Neural progenitor cell (in vitro differentiated cells): ENCODE measurements at regions not wholly inside any gene's neighbourhood (a gene's known extent, or its start where the extent isn't known, plus 50 kb on each side); places are given as distances from the start of the nearest gene placed in this dataset.

Experiments
- EZH2 ChIP-seq: fragments of 200-600 bp; sonication (generic); IDR thresholded peaks from 2 replicates; pipeline ENCODE4 v1.6.1; 2017; ENCODE audit warnings: antibody characterized with exemption, mild to moderate bottlenecking, moderate library complexity
- EZH2phosphoT487 ChIP-seq: fragments of 200-600 bp; sonication (generic); IDR thresholded peaks from 2 replicates; pipeline ENCODE4 v1.6.1; 2017; ENCODE audit warnings: antibody characterized with exemption
- TF ChIP-seq, protein P1 (sequence below): fragments of 200-600 bp; sonication (generic); IDR thresholded peaks from 2 replicates; pipeline ENCODE4 v1.5.1; 2017; ENCODE audit warnings: antibody characterized with exemption, mild to moderate bottlenecking

DNA sequence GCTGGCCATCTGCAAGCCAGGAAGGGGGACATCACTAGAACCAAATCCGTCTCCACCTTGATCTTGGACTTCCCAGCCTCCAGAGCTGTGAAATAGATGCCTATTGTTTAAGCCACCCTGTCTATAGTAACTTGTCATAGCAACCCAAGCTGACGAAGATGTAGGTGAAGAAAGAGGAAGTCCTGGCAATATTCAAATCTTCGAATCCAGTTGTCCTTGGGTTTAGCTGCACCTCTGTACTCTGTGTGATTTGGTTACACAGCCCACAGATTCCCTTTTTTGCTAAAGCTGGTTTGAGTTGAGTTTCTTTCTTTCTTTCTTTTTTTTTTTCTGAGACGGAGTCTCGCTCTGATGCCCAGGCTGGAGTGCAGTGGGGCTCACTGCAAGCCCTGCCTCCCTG, 68.0 kb upstream of the XCR1 start:
- TF ChIP-seq EZH2 = no peak
- TF ChIP-seq, protein P1, sequence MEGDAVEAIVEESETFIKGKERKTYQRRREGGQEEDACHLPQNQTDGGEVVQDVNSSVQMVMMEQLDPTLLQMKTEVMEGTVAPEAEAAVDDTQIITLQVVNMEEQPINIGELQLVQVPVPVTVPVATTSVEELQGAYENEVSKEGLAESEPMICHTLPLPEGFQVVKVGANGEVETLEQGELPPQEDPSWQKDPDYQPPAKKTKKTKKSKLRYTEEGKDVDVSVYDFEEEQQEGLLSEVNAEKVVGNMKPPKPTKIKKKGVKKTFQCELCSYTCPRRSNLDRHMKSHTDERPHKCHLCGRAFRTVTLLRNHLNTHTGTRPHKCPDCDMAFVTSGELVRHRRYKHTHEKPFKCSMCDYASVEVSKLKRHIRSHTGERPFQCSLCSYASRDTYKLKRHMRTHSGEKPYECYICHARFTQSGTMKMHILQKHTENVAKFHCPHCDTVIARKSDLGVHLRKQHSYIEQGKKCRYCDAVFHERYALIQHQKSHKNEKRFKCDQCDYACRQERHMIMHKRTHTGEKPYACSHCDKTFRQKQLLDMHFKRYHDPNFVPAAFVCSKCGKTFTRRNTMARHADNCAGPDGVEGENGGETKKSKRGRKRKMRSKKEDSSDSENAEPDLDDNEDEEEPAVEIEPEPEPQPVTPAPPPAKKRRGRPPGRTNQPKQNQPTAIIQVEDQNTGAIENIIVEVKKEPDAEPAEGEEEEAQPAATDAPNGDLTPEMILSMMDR = no peak
- no peak for TF ChIP-seq EZH2phosphoT487
